IPS-18c (cell line): ENCODE measurements at regions not wholly inside any gene's neighbourhood (a gene's known extent, or its start where the extent isn't known, plus 50 kb on each side); places are given as distances from the start of the nearest gene placed in this dataset.

ENCODE experiments used
- H3K4me3 ChIP-seq: 2 replicates; pipeline ENCODE4 v1.7.0; 2013; ENCODE audit warnings: low read depth, mild to moderate bottlenecking, low read length, moderate library complexity; ENCODE audit not compliant: insufficient read depth
- H3K9me3 ChIP-seq: one replicate; pipeline ENCODE4 v1.6.1; 2013; ENCODE audit warnings: mild to moderate bottlenecking, low read length, moderate library complexity; ENCODE audit not compliant: control insufficient read depth, insufficient read depth

DNA sequence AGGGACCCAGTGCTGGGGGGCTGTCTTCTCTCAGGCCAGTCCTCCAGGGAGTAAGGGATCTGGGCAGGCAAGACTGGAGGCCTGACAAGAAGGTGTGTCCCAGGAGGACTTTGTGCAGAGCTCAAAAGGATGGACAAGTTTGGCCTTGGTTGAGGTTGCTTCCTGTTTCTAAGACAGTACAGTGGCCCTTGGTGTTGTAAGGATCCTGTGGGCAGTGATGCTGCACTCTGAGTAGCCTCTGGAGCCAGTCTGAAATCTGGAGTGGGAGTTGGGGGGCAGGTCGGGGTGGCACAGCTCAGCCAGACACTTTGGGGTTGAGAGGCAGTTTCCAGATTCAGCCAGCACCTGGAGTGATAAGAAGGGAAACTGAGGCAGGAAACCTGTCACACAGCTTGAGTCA lies 139.2 kb upstream of the ZMIZ1 start:
- Histone ChIP-seq H3K9me3 (no peaks in the 10 kb centered on the region), H3K4me3 (no peak overlapping the region)

DNA sequence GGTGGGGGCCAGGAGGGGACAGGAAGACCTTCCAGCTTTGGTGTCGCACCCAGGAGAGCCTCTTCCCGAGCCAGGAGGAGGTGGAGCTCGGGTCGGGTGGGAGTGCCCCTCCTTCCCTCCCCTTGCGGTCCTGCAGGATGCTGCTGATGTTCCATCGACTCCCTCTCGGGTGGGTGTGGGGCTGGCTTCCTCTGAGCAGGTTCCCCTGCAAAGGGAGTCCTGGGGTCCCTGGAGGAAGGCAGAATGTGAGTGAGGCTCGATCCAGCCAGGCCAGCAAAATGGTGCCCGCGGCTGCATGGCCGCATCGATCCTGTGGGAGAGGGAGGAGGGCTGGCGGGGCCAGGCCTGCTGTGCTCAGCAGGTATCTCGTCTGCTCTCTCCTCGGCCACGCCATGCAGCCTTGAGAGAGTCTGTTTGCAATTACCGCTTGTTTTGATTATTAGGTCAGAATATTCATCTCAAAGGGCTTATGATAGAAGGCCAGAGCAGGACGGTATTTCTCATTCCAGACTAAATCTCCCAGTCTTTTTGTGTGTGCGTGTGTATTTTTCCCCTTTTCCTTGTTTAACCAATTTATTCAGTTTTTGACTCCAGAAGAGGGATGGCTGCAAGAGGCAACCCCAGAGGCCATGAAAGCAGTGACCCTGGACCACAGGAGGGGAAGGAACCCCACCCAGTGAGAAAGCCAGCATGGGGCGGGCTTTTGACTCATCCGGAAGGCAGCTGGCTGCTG lies 137.3 kb upstream of the ZMIZ1 start:
- Histone ChIP-seq H3K4me3 (no peak overlapping the region; the same call in 1 of the 2 replicates), H3K9me3 (peaks cover 3% of the 10 kb centered on the region)

GRCh38 chr10:78932054-78932386 lies 136.7 kb upstream of the ZMIZ1 start:
- H3K4me3 ChIP-seq = no peak overlapping the region
- H3K9me3 ChIP-seq = peaks cover 3% of the 10 kb centered on the region

GRCh38 chr10:78932861-78933260 lies 135.9 kb upstream of the ZMIZ1 start:
- Histone ChIP-seq H3K9me3 (peaks cover 3% of the 10 kb centered on the region), H3K4me3 (no peak overlapping the region)

DNA sequence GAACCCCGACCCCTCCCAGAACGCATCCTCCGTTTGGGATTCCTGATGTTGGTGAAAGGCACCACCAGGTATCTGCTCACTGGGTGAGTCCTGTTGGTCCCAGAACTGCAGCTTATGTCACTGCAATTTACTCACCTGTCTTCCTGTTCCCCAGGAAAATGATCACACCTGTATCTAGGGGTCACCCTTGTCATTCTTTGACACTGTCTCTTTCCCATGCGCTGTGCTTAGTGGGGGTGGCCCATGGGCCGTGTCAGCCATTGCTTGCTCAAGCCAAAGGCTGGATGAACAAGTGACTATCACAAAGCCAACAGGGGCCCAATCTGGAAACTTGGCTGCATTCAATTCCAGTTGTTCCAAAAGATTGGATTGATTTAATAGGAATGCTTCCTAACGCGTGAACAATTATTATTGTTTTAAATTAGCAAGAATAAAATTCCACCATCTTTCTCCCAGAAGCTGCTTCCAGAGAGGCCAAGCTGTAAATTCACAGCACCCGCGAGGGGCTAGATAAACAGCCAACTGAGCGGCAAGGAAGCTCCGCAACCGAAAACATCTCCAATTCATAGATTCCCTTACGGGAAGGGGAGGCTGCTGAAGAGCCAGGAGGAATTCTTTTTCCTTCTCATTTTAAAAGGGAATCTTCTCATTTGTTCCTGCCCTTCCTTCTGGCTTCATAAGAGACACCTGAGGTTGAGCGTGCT lies 134.8 kb upstream of the ZMIZ1 start:
- Histone ChIP-seq H3K4me3 (no peak overlapping the region), H3K9me3 (peaks cover 3% of the 10 kb centered on the region)

DNA sequence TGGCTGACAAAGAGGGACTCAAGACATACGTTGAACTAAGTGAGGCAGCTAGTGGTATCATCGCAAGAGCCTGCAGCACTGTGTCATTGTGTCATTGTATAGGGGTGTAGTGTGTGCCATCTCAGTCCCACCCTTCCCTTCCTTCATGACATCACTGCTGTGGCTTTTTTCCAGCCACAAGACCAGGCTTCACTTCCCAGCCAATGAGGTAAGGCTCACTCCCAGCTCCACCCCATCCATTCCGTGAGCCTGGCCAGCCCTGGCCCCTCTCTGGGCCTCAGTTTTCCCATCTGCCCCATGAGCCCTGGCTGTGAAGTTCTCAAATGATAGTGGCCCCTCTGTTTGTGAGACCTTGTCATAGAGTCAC lies 134.3 kb upstream of the ZMIZ1 start:
- H3K4me3 ChIP-seq = no peak overlapping the region

DNA sequence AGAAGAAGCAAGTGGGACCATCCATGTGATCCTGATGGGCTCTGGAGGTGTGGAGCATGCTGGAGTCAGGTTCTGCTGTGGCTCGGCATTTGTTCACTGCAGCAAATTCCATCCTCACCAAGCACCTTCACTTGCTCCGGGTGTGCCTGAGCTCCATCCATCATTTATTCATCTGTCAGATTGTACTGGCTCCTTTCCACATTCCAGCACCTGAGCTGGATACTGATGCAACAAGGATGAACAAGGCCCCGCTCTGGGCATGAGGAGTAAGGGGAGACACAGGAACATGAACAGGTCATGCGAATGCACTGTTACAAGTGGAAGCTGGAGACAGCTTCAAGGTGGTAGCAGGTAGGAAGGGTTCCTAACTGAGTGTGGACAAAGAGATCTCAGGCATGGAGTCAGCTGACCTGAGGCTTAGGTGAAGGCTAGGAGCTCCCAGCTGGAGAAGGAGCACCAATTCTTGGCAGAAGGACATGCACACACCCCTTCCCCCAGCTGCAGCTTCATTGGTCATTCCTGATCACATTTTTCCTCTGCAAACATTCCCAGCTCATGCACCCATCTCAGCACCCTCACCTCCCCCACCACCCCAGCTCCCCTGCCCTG lies 133.7 kb upstream of the ZMIZ1 start:
- Histone ChIP-seq H3K4me3 (no peak overlapping the region), H3K9me3 (peaks cover 3% of the 10 kb centered on the region)

More for the DNA sequence above, 134.3 kb upstream of the ZMIZ1 start:
- H3K9me3 ChIP-seq = peaks cover 3% of the 10 kb centered on the region

DNA sequence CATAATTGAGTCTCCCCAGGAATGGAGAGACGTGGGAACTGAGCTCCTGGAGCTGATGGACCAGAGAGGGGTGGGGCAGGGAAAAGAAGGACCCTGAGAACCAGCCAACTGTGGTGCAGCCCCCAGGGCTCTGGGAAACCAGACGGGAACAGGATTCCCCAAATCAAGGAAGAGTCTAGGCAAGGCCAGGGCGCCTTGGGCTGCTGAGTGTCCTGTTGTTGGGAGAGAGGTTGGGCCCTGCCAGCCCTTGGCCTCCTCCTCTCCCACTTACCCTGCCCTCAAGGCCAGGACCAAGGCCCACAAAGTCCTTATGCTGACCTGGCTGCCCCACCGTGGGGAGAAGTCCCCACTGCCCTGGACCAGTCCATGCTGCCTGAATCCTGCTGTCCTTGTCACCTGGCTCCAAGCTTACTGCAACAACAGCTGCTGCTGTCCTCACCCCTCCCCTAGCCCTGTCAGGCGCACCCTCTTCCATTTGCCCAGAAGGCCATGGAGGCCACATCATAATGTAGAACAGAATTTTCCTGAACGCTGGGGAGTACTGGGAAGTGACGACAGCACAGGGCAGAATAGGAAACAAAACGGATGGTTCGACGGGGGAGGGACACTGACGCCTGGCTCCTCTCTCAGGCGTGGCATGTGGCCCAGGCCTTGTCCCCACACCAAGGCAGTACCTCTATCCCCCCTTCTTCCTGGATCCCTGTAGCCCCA lies 132.9 kb upstream of the ZMIZ1 start:
- no peak overlapping the region for H3K4me3 ChIP-seq
- peaks cover 3% of the 10 kb centered on the region for H3K9me3 ChIP-seq

DNA sequence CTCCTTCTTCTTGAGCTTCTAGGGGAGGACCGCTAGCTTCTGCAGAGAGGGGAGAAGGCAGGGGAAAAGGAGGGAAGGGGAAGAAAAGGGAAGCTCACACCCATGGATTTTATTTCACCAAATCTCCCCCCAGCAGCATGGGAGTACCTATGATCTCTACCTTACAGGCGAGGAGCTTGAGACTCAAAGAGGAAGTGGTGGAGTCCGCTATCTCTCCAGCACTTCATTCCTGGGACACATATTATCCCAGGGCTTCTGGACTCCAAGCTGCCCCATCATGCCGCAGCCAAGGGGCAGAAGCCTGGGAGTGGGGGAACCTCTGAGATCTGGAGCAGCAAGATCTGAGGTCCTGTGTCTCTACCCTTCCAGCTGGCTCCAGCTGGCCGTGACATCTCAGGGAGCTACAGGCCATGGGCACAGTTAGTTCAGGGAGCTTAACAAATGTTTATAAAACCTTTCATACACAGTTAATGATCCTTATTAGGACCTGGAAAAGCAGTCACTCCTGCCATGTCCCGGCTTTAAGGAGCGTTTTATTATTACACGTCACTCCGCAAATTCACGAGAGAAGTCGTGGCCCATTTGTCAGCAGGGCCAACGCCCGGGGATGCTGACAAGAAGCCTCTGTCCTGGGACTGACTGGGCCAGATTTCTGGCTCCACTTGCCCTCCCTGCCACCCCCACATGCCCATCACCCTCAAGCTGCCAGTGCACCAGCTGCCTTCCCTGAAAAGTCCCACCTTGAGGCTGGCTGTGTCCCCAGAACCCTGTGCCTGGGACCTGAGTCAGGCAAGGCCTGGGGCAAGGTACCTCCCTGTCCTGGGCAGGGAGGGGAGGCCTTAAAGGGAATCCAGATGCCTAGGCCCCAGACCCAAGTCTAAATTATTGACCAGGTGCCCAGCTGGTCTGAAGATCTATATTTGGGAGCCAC lies 132.1 kb upstream of the ZMIZ1 start:
- no peak overlapping the region for H3K4me3 ChIP-seq
- H3K9me3 ChIP-seq = peaks cover 3% of the 10 kb centered on the region

- Histone ChIP-seq H3K4me3 (no peak overlapping the region), H3K9me3 (peaks cover 3% of the 10 kb centered on the region)
Measured at GRCh38 chr10:78937393-78937792, 131.4 kb upstream of the ZMIZ1 start.

DNA sequence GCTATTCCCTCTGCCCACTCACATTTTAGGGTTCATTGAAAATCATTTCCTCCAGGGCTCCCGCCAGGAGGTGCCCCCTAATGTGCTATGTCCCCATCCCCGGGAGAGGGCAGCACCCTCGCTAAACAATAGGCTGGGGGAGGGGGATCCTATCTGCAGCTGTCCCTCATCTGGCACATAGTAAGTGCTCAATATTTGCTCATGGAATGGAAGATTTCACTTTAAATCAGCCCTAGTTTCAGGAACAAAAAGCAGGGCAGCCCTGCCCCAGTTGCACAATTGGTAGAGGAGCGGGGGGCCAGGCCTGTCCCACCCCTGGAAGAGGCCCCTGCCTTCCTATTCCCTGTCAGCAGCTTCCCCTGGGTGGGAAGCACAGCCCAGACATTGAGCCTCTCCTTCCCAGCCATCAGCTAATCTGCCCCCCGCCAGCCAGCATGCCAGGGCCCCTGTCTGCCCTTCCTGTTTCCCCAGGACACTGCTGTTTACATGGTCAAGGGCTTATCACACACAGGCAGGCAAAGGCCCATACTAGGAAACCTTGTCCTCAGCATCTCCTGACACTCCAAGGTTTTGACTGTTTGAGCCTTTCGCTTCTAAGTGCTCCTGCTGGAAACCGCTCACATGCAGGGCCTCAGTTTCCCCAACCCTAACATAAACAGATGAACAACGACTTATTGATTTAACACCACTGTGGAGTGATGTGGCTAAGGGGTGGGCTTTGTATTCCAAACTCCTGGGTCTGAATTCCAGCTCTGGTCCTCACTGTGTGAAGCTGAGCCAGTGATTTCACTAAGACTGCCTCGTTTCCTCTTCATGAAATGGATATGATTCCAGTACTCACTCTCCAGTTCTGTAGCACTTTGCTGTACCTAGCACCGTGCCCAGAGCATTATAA lies 130.7 kb upstream of the ZMIZ1 start:
- H3K4me3 ChIP-seq = no peak overlapping the region
- H3K9me3 ChIP-seq = peaks cover 5% of the 10 kb centered on the region

DNA sequence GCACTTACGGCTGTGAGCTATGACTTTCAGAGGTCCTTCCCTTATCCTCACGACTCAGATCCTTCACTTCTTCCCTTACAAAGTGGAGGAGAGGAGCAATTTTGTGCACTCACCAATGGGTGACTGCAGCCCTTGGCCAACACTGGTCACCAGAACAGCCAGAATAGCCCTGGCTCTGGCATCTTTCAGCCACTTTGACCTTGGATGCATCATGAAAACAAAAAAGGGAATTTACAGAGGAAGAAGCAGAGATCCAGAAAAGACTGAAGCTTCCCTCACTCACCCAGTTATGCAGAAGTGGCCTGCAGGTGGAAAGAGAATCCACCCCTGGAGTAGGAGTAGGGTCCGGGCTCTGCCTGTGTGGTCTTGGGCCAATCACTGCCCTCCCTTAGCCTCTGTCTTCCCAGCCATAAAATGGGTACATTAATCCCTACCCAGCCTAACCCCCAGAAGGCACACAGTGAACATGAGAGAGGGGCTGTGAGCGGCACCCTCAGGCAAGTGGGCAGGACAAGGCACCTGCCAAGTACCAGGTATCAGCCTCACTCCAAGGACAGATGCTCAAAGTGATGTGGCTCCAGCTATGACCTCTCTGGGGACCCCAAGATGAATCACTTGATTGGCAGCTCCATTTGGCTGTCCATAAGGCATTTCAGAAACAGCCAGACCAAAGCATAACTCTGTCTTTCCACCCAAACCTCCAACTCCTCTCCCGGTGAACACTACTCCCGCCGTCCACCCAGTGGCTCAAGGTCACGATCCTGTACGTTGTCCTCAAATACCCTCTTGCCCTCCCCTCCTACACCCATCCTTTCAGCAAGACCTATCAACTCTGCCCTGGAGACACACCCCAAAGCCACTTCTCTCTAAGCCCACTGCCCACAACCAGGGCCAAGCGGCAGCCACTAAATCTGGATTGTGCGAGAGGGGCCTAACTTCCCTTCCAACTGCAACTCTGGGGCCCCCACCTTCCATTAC lies 129.8 kb upstream of the ZMIZ1 start:
- Histone ChIP-seq H3K9me3 (peaks cover 5% of the 10 kb centered on the region), H3K4me3 (no peak overlapping the region)

DNA sequence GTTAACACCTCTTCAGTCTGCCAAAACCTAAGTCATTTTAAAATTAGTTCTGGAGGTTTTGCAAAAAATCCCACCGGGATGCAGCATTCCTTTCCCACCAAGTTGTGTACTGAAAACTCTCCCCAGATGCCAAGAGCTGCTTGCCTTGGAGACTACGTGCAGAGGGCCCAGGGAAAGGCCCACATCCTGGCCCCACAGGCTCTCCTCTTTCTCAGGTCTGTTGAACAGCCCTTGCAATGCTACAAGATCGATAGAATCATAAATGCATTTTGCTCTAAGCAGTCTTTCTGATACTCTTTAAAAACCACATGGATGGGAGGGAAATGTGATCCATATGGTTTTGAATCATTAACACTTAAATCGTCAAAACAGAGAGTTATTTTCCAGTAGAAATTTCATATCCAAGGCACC lies 126.7 kb upstream of the ZMIZ1 start:
- H3K4me3 ChIP-seq = no peak overlapping the region
- peaks cover 3% of the 10 kb centered on the region for H3K9me3 ChIP-seq

GRCh38 chr10:78944723-78945312 lies 123.9 kb upstream of the ZMIZ1 start:
- H3K9me3 ChIP-seq = peaks cover 3% of the 10 kb centered on the region
- no peak overlapping the region for H3K4me3 ChIP-seq

- peaks cover 3% of the 10 kb centered on the region for H3K9me3 ChIP-seq
- H3K4me3 ChIP-seq = no peak overlapping the region
Measured at GRCh38 chr10:78945838-78946237, 122.9 kb upstream of the ZMIZ1 start.
